ENCODE measurements at regions not wholly inside any gene's neighbourhood (a gene's known extent, or its start where the extent isn't known, plus 50 kb on each side); places are given as distances from the start of the nearest gene placed in this dataset.

DNA sequence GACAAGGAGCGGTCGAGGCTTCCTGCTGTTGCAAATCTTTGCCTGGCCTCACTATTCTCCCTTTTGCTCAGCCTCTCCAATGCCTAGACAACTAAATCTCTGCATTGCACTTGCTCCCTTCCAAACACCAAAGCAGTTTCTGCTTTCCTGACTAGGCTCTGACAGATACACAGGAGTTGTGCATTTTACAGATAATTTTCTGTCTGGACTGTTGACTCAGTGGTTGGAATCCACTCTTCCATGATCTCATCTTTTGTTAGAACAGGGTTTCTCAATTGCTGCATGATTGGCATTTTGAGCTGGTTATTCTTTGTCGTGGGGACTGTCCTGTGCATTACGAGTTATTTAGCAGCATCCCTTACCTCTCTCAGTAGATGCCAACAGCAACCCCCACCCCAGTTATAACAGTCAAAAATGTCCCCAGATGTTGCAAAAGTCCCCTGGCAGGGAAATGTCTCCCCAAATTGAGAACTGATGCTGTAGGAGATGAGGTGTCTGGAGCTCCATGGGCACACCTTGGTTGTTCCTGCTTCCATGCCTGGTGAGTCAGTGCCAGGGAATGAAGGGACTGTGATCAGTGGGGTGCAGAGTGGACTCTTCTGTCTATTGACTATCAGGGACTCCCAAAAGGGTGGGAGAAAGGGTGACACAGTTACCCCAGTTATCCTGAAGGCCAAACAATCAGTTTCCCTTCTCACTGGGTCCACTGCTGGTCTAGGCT lies 557.4 kb upstream of the PSMD7 start:
- TF ChIP-seq, protein P1, sequence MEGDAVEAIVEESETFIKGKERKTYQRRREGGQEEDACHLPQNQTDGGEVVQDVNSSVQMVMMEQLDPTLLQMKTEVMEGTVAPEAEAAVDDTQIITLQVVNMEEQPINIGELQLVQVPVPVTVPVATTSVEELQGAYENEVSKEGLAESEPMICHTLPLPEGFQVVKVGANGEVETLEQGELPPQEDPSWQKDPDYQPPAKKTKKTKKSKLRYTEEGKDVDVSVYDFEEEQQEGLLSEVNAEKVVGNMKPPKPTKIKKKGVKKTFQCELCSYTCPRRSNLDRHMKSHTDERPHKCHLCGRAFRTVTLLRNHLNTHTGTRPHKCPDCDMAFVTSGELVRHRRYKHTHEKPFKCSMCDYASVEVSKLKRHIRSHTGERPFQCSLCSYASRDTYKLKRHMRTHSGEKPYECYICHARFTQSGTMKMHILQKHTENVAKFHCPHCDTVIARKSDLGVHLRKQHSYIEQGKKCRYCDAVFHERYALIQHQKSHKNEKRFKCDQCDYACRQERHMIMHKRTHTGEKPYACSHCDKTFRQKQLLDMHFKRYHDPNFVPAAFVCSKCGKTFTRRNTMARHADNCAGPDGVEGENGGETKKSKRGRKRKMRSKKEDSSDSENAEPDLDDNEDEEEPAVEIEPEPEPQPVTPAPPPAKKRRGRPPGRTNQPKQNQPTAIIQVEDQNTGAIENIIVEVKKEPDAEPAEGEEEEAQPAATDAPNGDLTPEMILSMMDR (conservative IDR thresholded peaks at IDR 0.05): no peak
- TF ChIP-seq ZFX (IDR thresholded peaks at IDR 0.05): no peak

All from C4-2B (cell line).